ENCODE measurements at regions not wholly inside any gene's neighbourhood (a gene's known extent, or its start where the extent isn't known, plus 50 kb on each side); places are given as distances from the start of the nearest gene placed in this dataset.
"Not testable (repeated sequence)": the region's sequence is repeated elsewhere in the genome, so short reads cannot be mapped to it uniquely, and the experiment has no call there.

- DNase-seq (ENCODE audit: low read depth) = no peak
Observed at GRCh38 chr11:26930518-26931247, 63.2 kb upstream of the FIBIN start.

GRCh38 chr11:26931248-26931631 lies 62.7 kb upstream of the FIBIN start:
- no peak overlapping the region for H3K4me3 ChIP-seq (ENCODE audit: low read length)
- no peak for TF ChIP-seq CTCF (IDR thresholded peaks at IDR 0.05; ENCODE audit: insufficient read depth, low read depth, low read length, missing control alignments)
- peak; percentile 24 for DNase-seq (ENCODE audit: low read depth)

More at GRCh38 chr11:26930518-26931247, 63.2 kb upstream of the FIBIN start:
- no peak for TF ChIP-seq CTCF (IDR thresholded peaks at IDR 0.05; ENCODE audit: insufficient read depth, low read depth, low read length, missing control alignments)
- no peak overlapping the region for H3K4me3 ChIP-seq (ENCODE audit: low read length)

DNA sequence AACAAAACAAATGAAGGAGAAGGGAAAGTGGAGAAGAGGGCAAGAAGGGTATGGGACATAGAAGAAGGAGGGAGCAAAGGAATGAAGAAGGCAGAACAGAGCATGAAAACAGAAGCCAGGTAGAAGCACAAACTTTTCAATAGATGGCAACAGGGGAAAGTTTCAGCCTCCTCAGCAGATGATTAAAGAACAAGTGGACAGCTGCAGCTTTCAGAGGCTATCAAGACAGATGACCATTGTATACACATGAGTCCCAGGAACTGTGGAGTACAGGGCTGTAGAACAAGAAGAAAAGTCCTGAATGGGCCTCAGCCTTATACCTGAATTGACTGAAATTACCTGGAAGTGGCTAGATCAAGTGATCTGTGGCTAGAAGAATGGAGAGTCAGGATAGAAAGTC lies 62.0 kb upstream of the FIBIN start:
- no peak for TF ChIP-seq CTCF (IDR thresholded peaks at IDR 0.05; ENCODE audit: insufficient read depth, low read depth, low read length, missing control alignments)
- no peak overlapping the region for H3K4me3 ChIP-seq (ENCODE audit: low read length)
- no peak for DNase-seq (ENCODE audit: low read depth)

- DNase-seq (ENCODE audit: low read depth) = no peak
- no peak for TF ChIP-seq CTCF (IDR thresholded peaks at IDR 0.05; ENCODE audit: insufficient read depth, low read depth, low read length, missing control alignments)
- H3K4me3 ChIP-seq (ENCODE audit: low read length) = no peak overlapping the region
Observed at GRCh38 chr11:26936109-26936508, 57.8 kb upstream of the FIBIN start.

- no peak for TF ChIP-seq CTCF (IDR thresholded peaks at IDR 0.05; ENCODE audit: insufficient read depth, low read depth, low read length, missing control alignments)
- no peak overlapping the region for H3K4me3 ChIP-seq (ENCODE audit: low read length)
- DNase-seq (ENCODE audit: low read depth) = no peak
Observed at GRCh38 chr11:26937386-26937785, 56.5 kb upstream of the FIBIN start.

DNA sequence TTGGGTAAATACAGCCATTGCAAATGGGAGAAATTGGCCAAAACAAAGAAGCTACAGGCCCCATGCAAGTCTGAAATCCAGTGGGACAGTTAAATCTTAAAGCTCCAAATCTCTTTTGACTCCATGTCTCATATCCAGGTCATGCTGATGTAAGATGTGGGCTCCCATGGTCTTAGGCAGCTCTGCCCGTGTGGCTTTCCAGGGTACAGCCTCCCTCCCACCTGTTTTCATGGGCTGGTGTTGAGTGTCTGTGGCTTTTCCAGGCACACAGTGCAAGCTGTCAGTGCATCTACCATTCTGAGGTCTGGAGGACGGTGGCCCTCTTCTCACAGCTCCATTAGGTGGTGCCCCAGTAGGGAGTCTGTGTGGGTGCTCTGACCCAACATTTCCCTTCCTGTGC lies 53.4 kb upstream of the FIBIN start:
- not testable (repeated sequence) for DNase-seq (ENCODE audit: low read depth); H3K4me3 ChIP-seq (ENCODE audit: low read length)

GRCh38 chr11:26942356-26942755 lies 51.6 kb upstream of the FIBIN start:
- TF ChIP-seq CTCF (IDR thresholded peaks at IDR 0.05; ENCODE audit: insufficient read depth, low read depth, low read length, missing control alignments) = no peak
- no peak overlapping the region for H3K4me3 ChIP-seq (ENCODE audit: low read length)
- DNase-seq (ENCODE audit: low read depth) = no peak
